Stimulated activated CD4-positive, alpha-beta T cell treated with anti-CD3 and anti-CD28 coated beads, Interleukin-1b, Interleukin-23, amount 100 ng/mL, for 48 hours (primary cell): ENCODE measurements at regions not wholly inside any gene's neighbourhood (a gene's known extent, or its start where the extent isn't known, plus 50 kb on each side); places are given as distances from the start of the nearest gene placed in this dataset.

ENCODE experiments used
- DNase-seq: peaks from one replicate; pipeline ENCODE4 v3.0.0-alpha.2; 2020

- DNase-seq: no peak
Observed at GRCh38 chr2:172204762-172205161, 102.1 kb upstream of the DLX2 start.

GRCh38 chr2:172205292-172205691 lies 102.6 kb upstream of the DLX2 start:
- no peak for DNase-seq

DNA sequence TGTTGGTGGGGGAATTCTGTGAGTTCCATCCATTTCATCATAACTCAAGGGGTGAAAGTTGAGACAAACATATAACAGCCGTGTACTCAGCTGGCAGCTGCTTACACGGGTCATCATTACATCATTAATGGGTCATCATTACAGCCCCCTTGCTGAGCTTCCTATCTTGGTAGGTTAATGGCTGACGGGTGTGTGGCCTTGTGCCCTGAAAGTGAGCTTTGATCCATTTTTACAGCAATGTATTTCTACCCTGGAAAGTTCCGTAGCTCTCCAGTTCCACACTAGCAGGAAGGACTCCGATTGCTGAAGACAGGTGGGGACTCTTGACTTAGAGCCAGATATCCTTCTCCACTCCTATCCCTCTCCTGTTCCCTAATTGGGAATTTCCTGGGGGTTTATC lies 105.2 kb upstream of the DLX2 start:
- DNase-seq: no peak

- no peak for DNase-seq
Observed at GRCh38 chr2:172208791-172209325, 106.2 kb upstream of the DLX2 start.

DNA sequence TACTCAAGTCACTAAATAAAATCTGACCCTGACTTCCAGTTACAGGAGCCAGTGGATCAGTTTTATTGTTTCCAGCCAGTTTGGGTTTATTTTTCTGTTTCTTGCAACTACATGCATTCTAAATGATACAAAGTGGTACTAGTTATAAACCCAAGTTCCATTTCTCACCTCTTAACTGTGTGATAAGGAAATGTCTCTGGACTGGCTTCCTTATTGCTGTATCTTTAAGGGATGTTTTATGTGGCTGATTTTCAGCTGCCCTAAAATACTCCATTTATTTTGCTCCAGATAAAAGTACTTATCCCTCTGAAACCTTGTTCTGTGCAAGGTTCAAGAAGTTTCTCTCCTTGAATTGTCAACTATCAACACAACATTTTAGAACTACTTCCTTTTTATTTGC lies 107.9 kb upstream of the DLX2 start:
- no peak for DNase-seq

- no peak for DNase-seq
Observed at GRCh38 chr2:172211512-172211911, 108.8 kb upstream of the DLX2 start.

- DNase-seq: no peak
Observed at GRCh38 chr2:172213116-172213860, 110.6 kb upstream of the DLX2 start.

GRCh38 chr2:172214252-172214651 lies 111.6 kb upstream of the DLX2 start:
- DNase-seq: no peak

DNA sequence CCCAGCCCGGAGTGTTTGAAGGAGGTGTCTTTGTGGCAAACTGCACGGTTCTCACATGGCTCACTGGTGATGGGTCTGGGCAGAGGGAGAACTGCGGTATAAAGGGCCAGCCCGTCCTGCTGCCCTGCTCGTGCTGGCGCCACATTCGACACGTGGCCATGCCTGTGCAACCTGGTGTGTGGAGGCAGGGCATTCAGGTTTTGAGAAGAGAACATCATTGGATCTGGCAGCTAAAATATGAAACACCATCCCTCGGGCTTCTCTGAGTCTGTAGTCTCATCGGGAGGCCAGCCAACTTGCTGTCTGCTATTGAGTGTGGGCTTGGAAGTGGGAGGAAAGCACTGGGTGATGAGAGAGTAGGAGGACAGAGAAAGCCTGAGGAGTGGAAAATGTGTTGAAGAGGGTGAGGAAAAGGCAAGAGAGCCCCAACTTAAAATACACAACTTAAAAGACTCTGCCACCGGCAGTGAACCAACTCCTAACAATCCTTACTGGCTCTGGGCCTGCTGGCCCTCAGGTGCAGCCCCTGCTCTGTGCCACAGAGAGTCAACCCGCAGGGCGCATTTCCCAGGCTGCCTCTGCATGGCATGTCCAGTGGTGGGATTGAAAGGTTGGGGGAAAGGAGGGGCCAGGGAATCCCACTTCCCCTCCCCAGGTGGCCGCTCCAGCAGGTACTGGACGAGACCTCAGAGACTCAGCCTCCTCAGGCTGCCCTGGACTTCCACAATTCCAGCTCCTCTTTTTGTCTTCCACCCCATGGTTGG lies 112.7 kb upstream of the DLX2 start:
- DNase-seq: no peak

- no peak for DNase-seq
Observed at GRCh38 chr2:172215936-172216335, 113.2 kb upstream of the DLX2 start.

GRCh38 chr2:172216477-172216876 lies 113.8 kb upstream of the DLX2 start:
- DNase-seq: no peak

DNA sequence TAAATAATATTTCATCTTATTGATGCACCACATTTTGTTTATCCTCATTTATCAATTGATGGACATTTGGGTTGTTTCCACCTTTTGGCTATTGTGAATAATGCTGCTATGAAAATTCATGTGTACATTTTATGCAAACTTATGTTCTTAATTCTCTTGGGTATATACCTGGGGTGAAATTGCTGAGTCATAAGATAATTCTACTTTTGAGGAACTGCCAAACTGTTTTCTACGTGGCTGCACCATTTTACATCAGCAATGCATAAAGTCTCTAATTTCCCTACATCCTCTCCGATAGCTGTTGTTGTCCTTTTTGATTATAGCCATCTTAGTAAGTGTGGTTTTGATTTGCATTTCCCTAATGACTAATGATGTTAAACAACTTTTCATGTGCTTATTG lies 116.5 kb upstream of the DLX2 start:
- no peak for DNase-seq

GRCh38 chr2:172220121-172220520 lies 117.4 kb upstream of the DLX2 start:
- no peak for DNase-seq

DNA sequence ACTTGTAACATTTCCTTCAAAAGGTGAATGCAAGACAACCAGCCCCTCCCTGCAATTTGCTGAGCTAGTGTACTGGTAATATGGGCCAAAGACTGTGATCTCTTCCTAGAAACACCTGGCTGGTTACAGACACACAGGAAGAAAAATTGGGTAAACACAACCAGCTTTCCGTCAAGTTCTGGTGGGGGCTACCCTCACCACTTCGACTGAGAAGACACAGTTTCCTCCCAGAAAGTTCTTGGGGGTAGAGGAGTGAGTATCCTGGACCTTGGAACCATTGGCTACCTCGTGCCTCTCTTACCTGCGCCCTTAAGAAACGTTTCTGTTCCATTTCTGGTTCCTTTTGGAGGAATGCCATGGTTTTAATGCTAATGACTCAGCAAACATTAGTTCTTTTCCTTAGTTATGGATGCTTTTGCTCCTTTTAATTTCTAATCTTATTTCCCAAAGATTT lies 120.9 kb upstream of the DLX2 start:
- DNase-seq: no peak

- DNase-seq: no peak
Observed at GRCh38 chr2:172225786-172226185, 123.1 kb upstream of the DLX2 start.

DNA sequence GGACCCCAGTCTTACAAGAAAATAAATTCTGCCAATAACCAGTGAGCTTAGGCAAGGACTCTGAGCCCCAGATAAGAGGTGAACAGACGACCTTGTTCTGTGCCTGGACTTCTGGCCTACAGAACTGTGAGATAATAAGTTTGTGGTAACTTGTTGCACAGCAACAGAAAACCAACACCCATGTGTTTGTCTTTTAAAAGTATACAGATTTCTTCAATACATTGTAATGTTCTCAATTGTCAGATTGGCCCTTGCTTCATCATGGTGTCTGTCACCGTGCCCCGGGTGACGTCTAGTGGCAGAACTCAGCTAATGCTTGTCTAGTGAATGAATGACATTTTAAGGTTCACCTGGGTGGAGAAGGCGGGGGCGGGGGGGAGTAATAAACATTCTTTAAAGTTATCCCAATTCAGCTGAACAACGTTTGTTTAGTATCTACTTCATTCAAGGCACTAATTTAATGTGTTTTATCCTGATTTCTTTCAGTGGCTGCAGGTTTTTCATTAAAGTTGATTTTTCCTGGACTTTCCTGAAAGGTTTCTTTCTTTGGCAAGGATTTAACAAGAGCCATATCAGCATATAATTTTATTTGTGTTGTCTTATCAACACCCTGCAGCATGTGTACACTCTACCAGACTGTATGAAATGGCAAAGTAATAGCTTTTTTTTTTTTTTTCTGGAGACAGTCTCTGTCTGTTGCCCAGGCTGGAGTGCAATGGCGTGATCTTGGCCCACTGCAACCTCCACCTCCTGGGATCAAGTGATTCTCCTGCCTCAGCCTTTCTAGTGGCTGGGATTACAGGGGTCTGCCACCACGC lies 123.8 kb upstream of the DLX2 start:
- no peak for DNase-seq

DNA sequence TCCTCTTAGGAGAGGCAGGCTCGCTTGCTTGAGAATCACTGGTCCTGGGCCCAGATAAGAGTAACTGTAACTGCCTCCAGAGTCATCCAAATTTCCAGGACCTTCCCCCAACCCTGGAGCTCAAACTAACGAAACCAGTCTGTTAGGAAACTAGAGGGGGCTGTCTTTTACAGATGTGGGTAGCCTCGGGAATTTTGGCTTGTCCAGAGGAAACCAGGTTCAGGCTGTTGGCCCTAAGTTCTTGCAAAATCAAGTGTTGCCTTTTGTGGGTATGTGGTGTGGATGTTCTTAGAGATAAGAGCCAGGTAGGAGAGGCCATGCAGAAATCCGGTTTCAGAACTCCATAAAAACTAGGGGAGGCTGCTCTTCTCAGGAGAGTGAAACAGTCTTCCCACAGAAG lies 125.0 kb upstream of the DLX2 start:
- DNase-seq: no peak

GRCh38 chr2:172228177-172228808 lies 125.6 kb upstream of the DLX2 start:
- DNase-seq: no peak

DNA sequence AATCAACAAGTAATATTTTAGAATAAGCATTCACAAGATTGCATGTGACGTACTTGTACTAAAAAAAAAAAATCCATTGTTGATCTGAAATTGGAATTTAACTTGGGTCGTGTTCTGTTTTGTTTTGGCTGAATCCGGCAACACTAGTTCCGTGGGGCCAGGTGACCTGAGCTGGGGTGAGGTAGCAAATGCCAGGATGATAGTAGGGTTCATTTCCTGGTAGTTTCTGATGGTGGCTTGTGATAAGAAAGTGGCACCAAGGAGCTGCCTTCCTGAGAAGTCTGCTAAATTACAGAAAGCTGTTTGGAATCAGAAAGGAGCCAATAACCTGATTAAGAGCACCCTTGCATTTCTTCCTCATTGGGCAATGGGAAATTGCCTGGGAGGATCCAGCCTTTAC lies 126.4 kb upstream of the DLX2 start:
- no peak for DNase-seq

GRCh38 chr2:172230332-172230888 lies 127.7 kb upstream of the DLX2 start:
- DNase-seq: no peak

- DNase-seq: no peak
Observed at GRCh38 chr2:172230889-172231401, 128.2 kb upstream of the DLX2 start.

- no peak for DNase-seq
Observed at GRCh38 chr2:172231508-172231907, 128.8 kb upstream of the DLX2 start.
